ENCODE measurements at regions not wholly inside any gene's neighbourhood (a gene's known extent, or its start where the extent isn't known, plus 50 kb on each side); places are given as distances from the start of the nearest gene placed in this dataset.

GRCh38 chr15:29910068-29910467, 87.8 kb upstream of the TJP1 start:
- TF ChIP-seq CTCF (IDR thresholded peaks at IDR 0.05) (no peak), POLR2A (IDR thresholded peaks at IDR 0.05) (no peak)

All from esophagus squamous epithelium (tissue), 4 donors.